HCT116 (cell line): ENCODE measurements at regions not wholly inside any gene's neighbourhood (a gene's known extent, or its start where the extent isn't known, plus 50 kb on each side); places are given as distances from the start of the nearest gene placed in this dataset.

Experiments
- ATAC-seq: fragments of 200-7000 bp; cut with Tn5 transposase; 2 replicates; pipeline ENCODE4 v1.9.1; 2020; ENCODE audit warnings: mild to moderate bottlenecking, moderate library complexity
- BruUV-seq: library from RNA; stranded (reverse); fragments of 400-500 nt; replicated peaks from 2 replicates; lab custom pipeline; 2021; lab: Mats Ljungman, UMichigan
- CTCF ChIA-PET: fragments of 300-600 bp; sonication (Branson Sonifier 250); formaldehyde crosslinking; loops from one replicate; lab custom pipeline; 2021; ENCODE audit warnings: antibody characterized with exemption; lab: Charles Lee
- POLR2A ChIA-PET: fragments of 300-600, 350-600 bp; sonication (Branson Sonifier 250); formaldehyde crosslinking; loops from one replicate; lab custom pipeline; 2021; ENCODE audit warnings: antibody characterized with exemption; lab: Charles Lee
- RAD21 ChIA-PET, 2 experiments: fragments of 300-600 bp; sonication (Branson Sonifier 250); formaldehyde crosslinking; loops; one replicate each; lab custom pipeline; 2023; ENCODE audit warnings: low total read pairs in 2 of 2; ENCODE audit not compliant: uncharacterized antibody in 2 of 2, unreplicated experiment in 2 of 2, low non-redundant PET in 1 of 2; lab: Charles Lee
- DNase-seq: peaks from one replicate; pipeline ENCODE4 v3.0.0-alpha.2; 2010; ENCODE audit warnings: low read depth, low spot score
- H2AFZ ChIP-seq: fragments of 200-600 bp; shearing (Covaris generic), sonication (generic); 2 replicates; pipeline ENCODE4 v1.6.1; 2017; ENCODE audit warnings: low read depth, mixed run types, mixed read lengths, antibody characterized with exemption, low read length; ENCODE audit not compliant: poor library complexity, severe bottlenecking
- H3K27ac ChIP-seq: 2 replicates; pipeline ENCODE4 v1.5.1; 2012; ENCODE audit warnings: low read depth, low read length
- H3K27me3 ChIP-seq: fragments of 200-600 bp; sonication (generic); 2 replicates; pipeline ENCODE4 v1.6.1; 2016; ENCODE audit warnings: mixed run types, low read length, mixed read lengths; ENCODE audit not compliant: insufficient read depth
- H3K36me3 ChIP-seq, 2 experiments: fragments of 200-500 bp in 1 of 2; fragments of 200-600 bp in 1 of 2; sonication (Bioruptor generic) in 1 of 2; sonication (generic) in 1 of 2; 2 replicates each; pipeline versions ENCODE4 v1.5.1 to v1.6.1; 2014 to 2016; ENCODE audit warnings: low read length in 2 of 2, inconsistent platforms in 1 of 2, mixed read lengths in 1 of 2, mixed run types in 1 of 2; ENCODE audit not compliant: insufficient read depth in 2 of 2, control insufficient read depth in 1 of 2
- H3K4me1 ChIP-seq, 2 experiments: fragments of 200-600 bp in 1 of 2; sonication (generic) in 1 of 2; 2 replicates each; pipeline versions ENCODE4 v1.5.1 to v1.6.1; 2012 to 2017; ENCODE audit warnings: low read length in 2 of 2, inconsistent platforms in 1 of 2, mild to moderate bottlenecking in 1 of 2, mixed read lengths in 1 of 2, mixed run types in 1 of 2, moderate library complexity in 1 of 2; ENCODE audit not compliant: insufficient read depth in 2 of 2, control insufficient read depth in 1 of 2
- H3K4me2 ChIP-seq: fragments of 200-600 bp; sonication (generic); 2 replicates; pipeline ENCODE4 v1.6.1; 2017; ENCODE audit warnings: mixed run types, low read length, mixed read lengths
- H3K4me3 ChIP-seq, 2 experiments: fragments of 200-600 bp in 1 of 2; sonication (generic) in 1 of 2; replicated peaks in 1 of 2; 2 replicates each; pipeline ENCODE4 v1.5.1; 2011 to 2016; ENCODE audit warnings: low read length in 2 of 2, control low read depth in 1 of 2, low read depth in 1 of 2, mild to moderate bottlenecking in 1 of 2, mixed read lengths in 1 of 2, mixed run types in 1 of 2
- H3K79me2 ChIP-seq: fragments of 200-600 bp; sonication (generic); 2 replicates; pipeline ENCODE4 v1.6.1; 2017; ENCODE audit warnings: mild to moderate bottlenecking, mixed run types, low read length, moderate library complexity, mixed read lengths; ENCODE audit not compliant: insufficient read depth
- H3K9ac ChIP-seq: fragments of 200-600 bp; sonication (generic); 2 replicates; pipeline ENCODE4 v1.6.1; 2016; ENCODE audit warnings: low read length, mixed read lengths
- H3K9me2 ChIP-seq: fragments of 200-600 bp; sonication (generic), shearing (Covaris generic); 2 replicates; pipeline ENCODE4 v1.6.1; 2017; ENCODE audit warnings: mixed run types, mild to moderate bottlenecking, moderate library complexity; ENCODE audit not compliant: insufficient read depth
- H3K9me3 ChIP-seq, 2 experiments: fragments of 200-500 bp in 1 of 2; fragments of 200-600 bp in 1 of 2; sonication (Bioruptor generic) in 1 of 2; sonication (generic) in 1 of 2; 2 replicates each; pipeline ENCODE4 v1.6.1; 2014 to 2017; ENCODE audit warnings: low read length in 2 of 2, mixed read lengths in 2 of 2, inconsistent platforms in 1 of 2, low read depth in 1 of 2, mild to moderate bottlenecking in 1 of 2, mixed run types in 1 of 2, moderate library complexity in 1 of 2; ENCODE audit not compliant: control insufficient read depth in 1 of 2, insufficient read depth in 1 of 2
- H4K20me1 ChIP-seq: fragments of 200-600 bp; sonication (generic), shearing (Covaris generic); 2 replicates; pipeline ENCODE4 v1.6.1; 2017; ENCODE audit warnings: mixed run types, mild to moderate bottlenecking, moderate library complexity; ENCODE audit not compliant: insufficient read depth
- ATF3 ChIP-seq: IDR thresholded peaks from 2 replicates; pipeline ENCODE4 v1.6.1; 2012
- CBX3 ChIP-seq: IDR thresholded peaks from 2 replicates; pipeline ENCODE4 v1.6.1; 2012; ENCODE audit warnings: low read depth
- EGR1 ChIP-seq: IDR thresholded peaks from 2 replicates; pipeline ENCODE4 v1.6.1; 2012; ENCODE audit warnings: low read depth
- ELF1 ChIP-seq: IDR thresholded peaks from 2 replicates; pipeline ENCODE4 v1.6.1; 2012; ENCODE audit warnings: low read depth, borderline replicate concordance
- EZH2 ChIP-seq: fragments of 200-600 bp; sonication (generic); IDR thresholded peaks from 2 replicates; pipeline ENCODE4 v1.6.1; 2017; ENCODE audit warnings: antibody characterized with exemption, mixed run types
- EZH2phosphoT487 ChIP-seq: fragments of 200-600 bp; IDR thresholded peaks from 2 replicates; pipeline ENCODE4 v1.6.1; 2018; ENCODE audit warnings: antibody characterized with exemption, borderline replicate concordance
- JUND ChIP-seq: IDR thresholded peaks from 2 replicates; pipeline ENCODE4 v1.6.1; 2012
- MAX ChIP-seq: IDR thresholded peaks from 2 replicates; pipeline ENCODE4 v1.6.1; 2012
- POLR2AphosphoS5 ChIP-seq: IDR thresholded peaks from 2 replicates; pipeline ENCODE4 v1.6.1; 2011; ENCODE audit warnings: mild to moderate bottlenecking, low read depth, low read length, moderate library complexity
- RAD21 ChIP-seq: IDR thresholded peaks from 2 replicates; pipeline ENCODE4 v1.6.1; 2012; ENCODE audit warnings: low read depth, mild to moderate bottlenecking
- SP1 ChIP-seq: IDR thresholded peaks from 2 replicates; pipeline ENCODE4 v1.6.1; 2012; ENCODE audit warnings: low read depth
- SRF ChIP-seq: IDR thresholded peaks from 2 replicates; pipeline ENCODE4 v1.6.1; 2012; ENCODE audit warnings: low read depth
- YY1 ChIP-seq: IDR thresholded peaks from 2 replicates; pipeline ENCODE4 v1.6.1; 2011; ENCODE audit warnings: low read length, low read depth, moderate library complexity, mild to moderate bottlenecking; ENCODE audit not compliant: insufficient replicate concordance; ENCODE audit errors: extremely low read depth
- ZBTB33 ChIP-seq: IDR thresholded peaks from 2 replicates; pipeline ENCODE4 v1.6.1; 2011; ENCODE audit warnings: mild to moderate bottlenecking, low read length, moderate library complexity; ENCODE audit not compliant: insufficient replicate concordance; ENCODE audit errors: extremely low read depth
- intact Hi-C: fragments of 100-400 bp; cut with micrococcal nuclease; formaldehyde crosslinking; loops from 2 replicates; pipeline ENCODE4 v1.10.0; 2022
- TF ChIP-seq, protein P1 (sequence below), 3 experiments: fragments of 200-600 bp in 1 of 3; sonication (generic) in 1 of 3; IDR thresholded peaks in 2 of 3; conservative IDR thresholded peaks in 1 of 3; 2 replicates each; pipeline ENCODE4 v1.5.1; 2012 to 2017; ENCODE audit warnings: low read depth in 2 of 3, low read length in 2 of 3, antibody characterized with exemption in 1 of 3, borderline replicate concordance in 1 of 3, control low read depth in 1 of 3, mild to moderate bottlenecking in 1 of 3, mixed read lengths in 1 of 3, mixed run types in 1 of 3, moderate library complexity in 1 of 3; ENCODE audit not compliant: insufficient read depth in 1 of 3
- TF ChIP-seq, protein P2 (sequence below): IDR thresholded peaks from 2 replicates; pipeline ENCODE4 v1.6.1; 2012; ENCODE audit warnings: low read depth

GRCh38 chr4:36587909-36588472 lies 306.6 kb downstream of the DTHD1 start:
- no peaks in the 10 kb centered on the region for H3K36me3 ChIP-seq
- ChIA-PET CTCF (no interaction called here), RAD21 (no interaction called here), POLR2A (no interaction called here)
- H4K20me1 ChIP-seq = no peaks in the 10 kb centered on the region
- ATAC-seq (no peak), DNase-seq (no peak)
- intact Hi-C loops = no loop called here
- H3K4me1 ChIP-seq = no peaks in the 10 kb centered on the region
- no peak overlapping the region for H3K9ac ChIP-seq
- no peak overlapping the region for H3K27ac ChIP-seq
- no peaks in the 10 kb centered on the region for H3K79me2 ChIP-seq
- no peak overlapping the region for H2AFZ ChIP-seq
- H3K9me2 ChIP-seq = no peaks in the 10 kb centered on the region
- H3K9me3 ChIP-seq = no peaks in the 10 kb centered on the region
- BruUV-seq = no TSS peak
- no peaks in the 10 kb centered on the region for H3K27me3 ChIP-seq
- no peak overlapping the region for H3K4me3 ChIP-seq
- H3K4me2 ChIP-seq = no peak overlapping the region
- TF ChIP-seq MAX (no peak), ATF3 (no peak), JUND (no peak), EGR1 (no peak), RAD21 (no peak), ELF1 (no peak), POLR2AphosphoS5 (no peak), ZBTB33 (no peak), SP1 (no peak), CBX3 (no peak), SRF (no peak), YY1 (no peak), EZH2phosphoT487 (no peak), EZH2 (no peak)
- TF ChIP-seq, protein P1, sequence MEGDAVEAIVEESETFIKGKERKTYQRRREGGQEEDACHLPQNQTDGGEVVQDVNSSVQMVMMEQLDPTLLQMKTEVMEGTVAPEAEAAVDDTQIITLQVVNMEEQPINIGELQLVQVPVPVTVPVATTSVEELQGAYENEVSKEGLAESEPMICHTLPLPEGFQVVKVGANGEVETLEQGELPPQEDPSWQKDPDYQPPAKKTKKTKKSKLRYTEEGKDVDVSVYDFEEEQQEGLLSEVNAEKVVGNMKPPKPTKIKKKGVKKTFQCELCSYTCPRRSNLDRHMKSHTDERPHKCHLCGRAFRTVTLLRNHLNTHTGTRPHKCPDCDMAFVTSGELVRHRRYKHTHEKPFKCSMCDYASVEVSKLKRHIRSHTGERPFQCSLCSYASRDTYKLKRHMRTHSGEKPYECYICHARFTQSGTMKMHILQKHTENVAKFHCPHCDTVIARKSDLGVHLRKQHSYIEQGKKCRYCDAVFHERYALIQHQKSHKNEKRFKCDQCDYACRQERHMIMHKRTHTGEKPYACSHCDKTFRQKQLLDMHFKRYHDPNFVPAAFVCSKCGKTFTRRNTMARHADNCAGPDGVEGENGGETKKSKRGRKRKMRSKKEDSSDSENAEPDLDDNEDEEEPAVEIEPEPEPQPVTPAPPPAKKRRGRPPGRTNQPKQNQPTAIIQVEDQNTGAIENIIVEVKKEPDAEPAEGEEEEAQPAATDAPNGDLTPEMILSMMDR (IDR thresholded peaks at IDR 0.05 in 2 of 3, conservative IDR thresholded peaks at IDR 0.05 in 1 of 3; ENCODE audit: borderline replicate concordance in 1 of 3, insufficient read depth in 1 of 3, low read depth in 2 of 3, low read length in 2 of 3) = no peak
- TF ChIP-seq, protein P2, sequence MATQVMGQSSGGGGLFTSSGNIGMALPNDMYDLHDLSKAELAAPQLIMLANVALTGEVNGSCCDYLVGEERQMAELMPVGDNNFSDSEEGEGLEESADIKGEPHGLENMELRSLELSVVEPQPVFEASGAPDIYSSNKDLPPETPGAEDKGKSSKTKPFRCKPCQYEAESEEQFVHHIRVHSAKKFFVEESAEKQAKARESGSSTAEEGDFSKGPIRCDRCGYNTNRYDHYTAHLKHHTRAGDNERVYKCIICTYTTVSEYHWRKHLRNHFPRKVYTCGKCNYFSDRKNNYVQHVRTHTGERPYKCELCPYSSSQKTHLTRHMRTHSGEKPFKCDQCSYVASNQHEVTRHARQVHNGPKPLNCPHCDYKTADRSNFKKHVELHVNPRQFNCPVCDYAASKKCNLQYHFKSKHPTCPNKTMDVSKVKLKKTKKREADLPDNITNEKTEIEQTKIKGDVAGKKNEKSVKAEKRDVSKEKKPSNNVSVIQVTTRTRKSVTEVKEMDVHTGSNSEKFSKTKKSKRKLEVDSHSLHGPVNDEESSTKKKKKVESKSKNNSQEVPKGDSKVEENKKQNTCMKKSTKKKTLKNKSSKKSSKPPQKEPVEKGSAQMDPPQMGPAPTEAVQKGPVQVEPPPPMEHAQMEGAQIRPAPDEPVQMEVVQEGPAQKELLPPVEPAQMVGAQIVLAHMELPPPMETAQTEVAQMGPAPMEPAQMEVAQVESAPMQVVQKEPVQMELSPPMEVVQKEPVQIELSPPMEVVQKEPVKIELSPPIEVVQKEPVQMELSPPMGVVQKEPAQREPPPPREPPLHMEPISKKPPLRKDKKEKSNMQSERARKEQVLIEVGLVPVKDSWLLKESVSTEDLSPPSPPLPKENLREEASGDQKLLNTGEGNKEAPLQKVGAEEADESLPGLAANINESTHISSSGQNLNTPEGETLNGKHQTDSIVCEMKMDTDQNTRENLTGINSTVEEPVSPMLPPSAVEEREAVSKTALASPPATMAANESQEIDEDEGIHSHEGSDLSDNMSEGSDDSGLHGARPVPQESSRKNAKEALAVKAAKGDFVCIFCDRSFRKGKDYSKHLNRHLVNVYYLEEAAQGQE = no peak
- TF ChIP-seq, all 23 proteins: peak for 0
